GM21786 (cell line): ENCODE measurements at regions not wholly inside any gene's neighbourhood (a gene's known extent, or its start where the extent isn't known, plus 50 kb on each side); places are given as distances from the start of the nearest gene placed in this dataset.
A peak's percentile ranks its signal among the peaks of the same experiment; 100 is the strongest.
"Not testable (repeated sequence)": the region's sequence is repeated elsewhere in the genome, so short reads cannot be mapped to it uniquely, and the experiment has no call there.

Source experiments
- ATAC-seq: cut with Tn5 transposase; IDR thresholded peaks from one replicate; pipeline ENCODE4 v1.9.1; 2021; ENCODE audit not compliant: unreplicated experiment

- ATAC-seq, result no peak
Measured at GRCh38 chr2:212794471-212794870, 255.9 kb upstream of the ERBB4 start.

- no peak for ATAC-seq
Measured at GRCh38 chr2:212791569-212791968, 253.0 kb upstream of the ERBB4 start.

GRCh38 chr2:212786088-212786487, 247.5 kb upstream of the ERBB4 start:
- ATAC-seq, result not testable (repeated sequence)

GRCh38 chr2:212777020-212777491, 238.5 kb upstream of the ERBB4 start:
- peak; percentile 79 for ATAC-seq

- no peak for ATAC-seq
Measured at GRCh38 chr2:212773808-212774339, 235.3 kb upstream of the ERBB4 start.

GRCh38 chr2:212770240-212770639, 231.6 kb upstream of the ERBB4 start:
- ATAC-seq, result no peak

GRCh38 chr2:212766921-212767320, 228.3 kb upstream of the ERBB4 start:
- ATAC-seq, result no peak

DNA sequence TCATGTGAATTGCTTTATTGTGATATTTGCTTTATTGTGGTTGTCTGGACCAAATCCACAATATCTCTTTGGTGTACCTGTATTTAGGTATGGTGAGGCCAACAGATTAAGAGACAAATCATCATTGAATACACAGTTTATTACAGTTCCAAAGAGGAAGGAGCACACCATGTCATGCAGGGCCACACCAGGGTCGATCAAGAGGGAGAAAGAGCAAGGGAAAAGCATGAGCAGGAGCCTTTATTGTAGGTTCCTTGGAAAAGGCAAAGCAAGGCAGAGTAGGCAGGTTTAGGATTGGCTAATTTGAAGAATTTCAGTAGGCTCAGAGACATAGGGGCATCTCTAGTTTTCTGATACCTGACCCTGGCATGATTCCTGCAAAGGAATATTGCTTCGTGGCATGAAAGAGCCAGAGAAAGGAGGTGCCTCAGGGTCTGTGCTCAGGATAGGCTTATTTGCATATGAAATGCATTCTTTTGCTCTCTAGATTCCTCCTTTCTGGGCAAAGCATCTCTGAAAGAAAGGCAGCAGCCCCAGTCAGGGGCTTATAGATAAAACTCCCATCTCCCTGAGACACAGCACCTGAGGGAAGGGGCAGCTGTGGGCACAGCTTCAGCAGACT, 214.2 kb upstream of the ERBB4 start:
- ATAC-seq, result no peak

GRCh38 chr2:212745359-212745758, 206.8 kb upstream of the ERBB4 start:
- ATAC-seq, result peak; percentile 92

- ATAC-seq, result no peak
Measured at GRCh38 chr2:212737392-212738172, 199.0 kb upstream of the ERBB4 start.

DNA sequence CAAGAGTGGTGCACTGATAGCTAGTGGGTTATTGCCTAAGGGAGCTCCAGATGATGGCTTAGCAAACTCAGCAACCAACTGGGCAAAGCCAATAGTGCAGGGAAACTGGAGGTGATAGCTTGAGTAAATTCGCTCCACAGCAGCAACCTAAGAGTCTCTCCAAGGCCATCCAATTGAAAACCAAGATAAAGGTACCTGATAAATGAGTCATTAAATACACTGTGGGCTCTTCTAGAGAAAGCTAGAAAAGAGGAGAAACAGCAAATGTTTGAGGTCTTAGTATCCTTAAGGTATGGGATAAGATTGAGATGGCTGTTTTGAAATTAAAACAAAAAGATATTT, 197.8 kb upstream of the ERBB4 start:
- ATAC-seq, result no peak

GRCh38 chr2:212733273-212733672, 194.7 kb upstream of the ERBB4 start:
- ATAC-seq, result no peak

- ATAC-seq, result no peak
Measured at GRCh38 chr2:212732860-212733259, 194.3 kb upstream of the ERBB4 start.

DNA sequence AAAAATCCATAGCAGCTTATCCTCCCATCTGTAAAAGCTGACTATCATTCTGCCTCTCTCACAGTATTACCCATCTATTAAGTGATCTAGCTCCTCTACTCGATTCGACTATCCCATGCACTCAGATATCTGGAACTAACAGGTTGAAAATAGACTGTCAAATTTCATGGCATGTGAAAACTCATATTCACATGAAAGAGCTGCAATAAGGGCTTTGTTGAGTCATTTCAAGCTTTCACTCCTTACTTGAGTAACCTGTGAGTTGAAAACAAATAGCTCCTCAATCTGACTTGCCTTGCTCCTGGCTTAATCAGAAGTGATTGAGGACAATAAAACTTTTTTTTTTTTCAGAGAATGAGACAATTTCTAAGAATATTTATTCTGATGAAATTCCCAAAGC, 192.4 kb upstream of the ERBB4 start:
- ATAC-seq, result peak; percentile 82

DNA sequence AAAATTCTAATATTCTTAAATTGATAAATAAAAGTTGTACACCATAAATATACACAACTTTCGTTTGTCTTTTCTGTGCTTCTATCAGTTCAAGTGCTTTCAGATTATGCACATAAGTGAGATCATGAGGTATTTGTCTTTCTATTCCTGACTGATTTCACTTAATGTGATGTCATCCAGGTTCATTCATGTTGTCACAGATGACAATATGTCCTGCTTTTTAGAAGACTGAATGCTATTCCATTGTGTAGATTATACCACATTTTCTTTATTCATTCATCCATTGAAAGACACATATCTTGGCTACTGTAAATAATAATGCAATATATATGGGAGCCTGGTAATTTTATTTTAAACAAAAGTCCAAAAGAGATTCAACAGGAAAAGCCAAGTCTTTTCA, 190.1 kb upstream of the ERBB4 start:
- ATAC-seq, result no peak

GRCh38 chr2:212727751-212728150, 189.1 kb upstream of the ERBB4 start:
- ATAC-seq, result peak; percentile 55

DNA sequence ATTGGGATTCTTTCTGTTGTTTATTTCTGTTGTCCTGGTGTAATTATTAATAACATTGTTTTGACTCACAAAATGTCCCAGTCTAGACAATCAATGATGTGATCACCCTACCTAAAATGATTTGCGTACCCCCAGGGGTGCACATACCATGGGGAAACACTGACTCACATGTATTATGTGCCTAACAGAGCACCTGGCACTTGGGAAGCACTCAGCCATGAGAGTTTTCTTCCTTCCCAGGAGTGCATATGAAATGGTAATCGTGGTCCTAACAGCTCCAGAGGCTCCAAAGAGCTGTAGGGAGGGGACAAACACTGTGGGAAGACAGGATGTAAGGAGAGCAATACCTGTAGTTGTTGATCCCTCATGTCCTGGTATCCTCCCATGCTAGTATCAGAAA, 187.8 kb upstream of the ERBB4 start:
- ATAC-seq, result no peak

- no peak for ATAC-seq
Measured at GRCh38 chr2:212725180-212725579, 186.6 kb upstream of the ERBB4 start.

DNA sequence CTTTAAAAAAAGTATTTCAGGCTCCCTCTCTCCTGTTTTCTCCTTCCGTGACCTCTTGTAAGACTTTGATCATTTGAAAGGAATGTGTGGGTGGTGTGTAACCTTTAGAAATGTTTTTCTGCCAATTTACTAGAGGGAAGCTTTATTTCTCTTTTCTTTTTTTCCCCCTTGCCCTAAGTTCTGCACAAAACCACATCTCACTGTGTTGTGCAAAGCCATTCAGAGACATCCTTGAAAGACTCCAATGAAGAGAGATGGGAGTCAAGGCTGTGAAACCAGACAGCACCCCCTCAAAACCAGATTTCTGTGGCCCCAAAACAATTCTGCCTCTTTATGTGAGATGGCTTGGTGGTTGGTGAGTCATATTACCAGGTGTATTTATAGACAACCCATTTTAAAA, 184.6 kb upstream of the ERBB4 start:
- no peak for ATAC-seq

- ATAC-seq, result no peak
Measured at GRCh38 chr2:212722046-212722445, 183.4 kb upstream of the ERBB4 start.

DNA sequence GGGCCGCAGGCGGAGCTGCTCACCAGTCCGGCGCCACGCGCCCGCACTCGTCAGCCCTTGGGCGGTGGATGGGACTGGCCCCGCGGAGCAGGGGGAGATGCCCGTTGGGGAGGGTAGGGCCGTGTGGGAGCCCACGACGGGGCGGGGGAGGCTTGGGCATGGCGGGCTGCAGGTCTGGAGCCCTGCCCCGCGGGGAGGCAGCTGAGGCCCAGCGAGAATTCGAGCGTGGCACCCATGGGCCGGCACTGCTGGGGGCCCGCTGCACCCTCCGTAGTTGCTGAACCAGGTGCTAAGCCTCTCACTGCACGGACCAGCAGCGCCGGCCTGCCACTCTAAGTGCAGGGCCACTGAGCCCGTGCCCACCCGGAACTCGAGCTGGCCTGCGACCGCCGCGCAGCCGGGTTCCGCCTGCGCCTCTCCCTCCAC, 182.4 kb upstream of the ERBB4 start:
- no peak for ATAC-seq

GRCh38 chr2:212715411-212715810, 176.8 kb upstream of the ERBB4 start:
- ATAC-seq, result not testable (repeated sequence)
